Mesendoderm (in vitro differentiated cells): ENCODE measurements at regions not wholly inside any gene's neighbourhood (a gene's known extent, or its start where the extent isn't known, plus 50 kb on each side); places are given as distances from the start of the nearest gene placed in this dataset.
A peak's percentile ranks its signal among the peaks of the same experiment; 100 is the strongest.
"Not testable (repeated sequence)": the region's sequence is repeated elsewhere in the genome, so short reads cannot be mapped to it uniquely, and the experiment has no call there.

Experiments
- DNase-seq: peaks from one replicate; pipeline ENCODE4 v3.0.0; 2013
- H2AK5ac ChIP-seq: 2 replicates; pipeline ENCODE4 v1.6.1; 2013; ENCODE audit warnings: low read length, inconsistent platforms
- H2BK120ac ChIP-seq: 2 replicates; pipeline ENCODE4 v1.6.1; 2013; ENCODE audit warnings: low read depth, mild to moderate bottlenecking, low read length, moderate library complexity, mixed read lengths
- H2BK15ac ChIP-seq: replicated peaks from 2 replicates; pipeline ENCODE4 v1.6.1; 2013; ENCODE audit warnings: low read depth, mild to moderate bottlenecking, moderate library complexity
- H2BK5ac ChIP-seq: 2 replicates; pipeline ENCODE4 v1.6.1; 2013; ENCODE audit warnings: low read length, inconsistent platforms
- H3K18ac ChIP-seq: 2 replicates; pipeline ENCODE4 v1.6.1; 2013; ENCODE audit warnings: mild to moderate bottlenecking, low read length, mixed read lengths
- H3K23ac ChIP-seq: one replicate; pipeline ENCODE4 v1.6.1; 2013; ENCODE audit warnings: low read length
- H3K27ac ChIP-seq: 2 replicates; pipeline ENCODE4 v1.5.1; 2013; ENCODE audit warnings: low read depth, mild to moderate bottlenecking, inconsistent platforms, low read length, moderate library complexity
- H3K27me3 ChIP-seq: 2 replicates; pipeline ENCODE4 v1.6.1; 2013; ENCODE audit warnings: low read length, control low read depth, mild to moderate bottlenecking, inconsistent platforms; ENCODE audit not compliant: insufficient read depth, poor library complexity
- H3K36me3 ChIP-seq: 2 replicates; pipeline ENCODE4 v1.6.1; 2013; ENCODE audit warnings: low read length, inconsistent platforms; ENCODE audit not compliant: control insufficient read depth, insufficient read depth
- H3K4ac ChIP-seq: one replicate; pipeline ENCODE4 v1.6.1; 2013; ENCODE audit warnings: low read depth, mild to moderate bottlenecking, low read length, moderate library complexity
- H3K4me1 ChIP-seq: 2 replicates; pipeline ENCODE4 v1.6.1; 2013; ENCODE audit warnings: low read depth, low read length, inconsistent platforms; ENCODE audit not compliant: control insufficient read depth
- H3K4me2 ChIP-seq: 2 replicates; pipeline ENCODE4 v1.6.1; 2013; ENCODE audit warnings: low read length
- H3K4me3 ChIP-seq: 2 replicates; pipeline ENCODE4 v1.5.1; 2013; ENCODE audit warnings: mild to moderate bottlenecking, low read length
- H3K56ac ChIP-seq: one replicate; pipeline ENCODE4 v1.6.1; 2013; ENCODE audit warnings: low read length
- H3K79me1 ChIP-seq: 2 replicates; pipeline ENCODE4 v1.6.1; 2013; ENCODE audit warnings: low read length, inconsistent platforms
- H3K79me2 ChIP-seq: 2 replicates; pipeline ENCODE4 v1.6.1; 2013; ENCODE audit warnings: mild to moderate bottlenecking, low read length; ENCODE audit not compliant: control insufficient read depth, insufficient read depth
- H3K9ac ChIP-seq: 2 replicates; pipeline ENCODE4 v1.6.1; 2013; ENCODE audit warnings: low read length, inconsistent platforms
- H4K5ac ChIP-seq: one replicate; pipeline ENCODE4 v1.6.1; 2013; ENCODE audit warnings: low read length
- H4K8ac ChIP-seq: one replicate; pipeline ENCODE4 v1.6.1; 2013; ENCODE audit warnings: low read depth, mild to moderate bottlenecking, control low read depth, low read length, moderate library complexity
- WGBS: extraction: QIAGEN DNeasy Blood & Tissue Kit; methylation state at CpG from one replicate; pipeline ENCODE4 v1.1.7; 2013; ENCODE audit warnings: low lambda C conversion rate, missing lambda C conversion rate; ENCODE audit not compliant: insufficient coverage; ENCODE audit errors: extremely low coverage; 5-methylcytosine and 5-hydroxymethylcytosine counted together

DNA sequence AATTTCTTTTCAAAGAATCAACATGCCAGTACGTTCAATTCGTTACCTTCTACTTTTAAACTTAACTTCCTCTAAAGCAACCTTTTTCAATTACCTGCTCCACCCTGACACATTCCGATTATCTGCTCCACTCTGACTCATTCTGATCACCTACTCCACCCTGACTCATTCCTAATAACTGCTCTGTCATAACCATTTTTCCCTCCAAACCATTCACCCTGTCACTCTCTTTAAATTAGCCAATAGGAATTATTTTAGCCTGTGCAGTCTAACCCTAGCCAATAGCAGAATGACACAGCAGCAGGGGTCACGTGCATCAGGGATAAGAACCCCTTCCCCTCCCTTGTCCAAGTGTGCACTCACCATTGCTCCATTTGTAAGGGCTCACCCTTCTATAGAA lies 557.4 kb upstream of the EYS start:
- Histone ChIP-seq H4K8ac (peak overlapping the region; percentile 2), H2BK15ac (no peak overlapping the region), H3K4me2 (no peak overlapping the region), H3K18ac (no peak overlapping the region), H2BK120ac (no peak overlapping the region), H3K4me1 (no peaks in the 10 kb centered on the region), H3K27ac (no peak overlapping the region), H3K4ac (no peak overlapping the region), H2AK5ac (no peak overlapping the region), H3K23ac (no peak overlapping the region), H3K27me3 (no peaks in the 10 kb centered on the region), H3K9ac (no peak overlapping the region), H3K56ac (no peak overlapping the region), H3K4me3 (no peak overlapping the region), H4K5ac (no peak overlapping the region), H3K79me2 (no peaks in the 10 kb centered on the region), H2BK5ac (no peak overlapping the region), H3K79me1 (no peaks in the 10 kb centered on the region), H3K36me3 (no peaks in the 10 kb centered on the region)
- 100% methylated on average over 2 of the region's 4 CpGs for WGBS
- DNase-seq: no peak

- H3K27me3 ChIP-seq, H4K8ac ChIP-seq, H3K23ac ChIP-seq, H2BK120ac ChIP-seq, H3K79me1 ChIP-seq, H3K4ac ChIP-seq, H3K4me2 ChIP-seq, H3K79me2 ChIP-seq, H4K5ac ChIP-seq, H3K18ac ChIP-seq, H2BK5ac ChIP-seq, H2AK5ac ChIP-seq, H3K4me3 ChIP-seq, H2BK15ac ChIP-seq, H3K4me1 ChIP-seq, H3K36me3 ChIP-seq, H3K9ac ChIP-seq, H3K56ac ChIP-seq, H3K27ac ChIP-seq: not testable (repeated sequence)
- DNase-seq: peak; percentile 4
- no CpG with 5 or more reads among the region's 6 CpGs for WGBS
These were observed 551.9 kb upstream of the EYS start for GRCh38 chr6:66258731-66259487.

GRCh38 chr6:66245231-66245630 lies 538.2 kb upstream of the EYS start:
- Histone ChIP-seq H3K27me3 (no peaks in the 10 kb centered on the region), H3K23ac (no peak overlapping the region), H2BK5ac (no peak overlapping the region), H3K4me1 (no peaks in the 10 kb centered on the region), H3K36me3 (no peaks in the 10 kb centered on the region), H2BK15ac (no peak overlapping the region), H3K79me2 (no peaks in the 10 kb centered on the region), H3K79me1 (no peaks in the 10 kb centered on the region), H3K18ac (no peak overlapping the region), H3K9ac (no peak overlapping the region), H2AK5ac (no peak overlapping the region), H3K4me3 (no peak overlapping the region), H4K5ac (no peak overlapping the region), H3K4ac (no peak overlapping the region), H3K27ac (no peak overlapping the region), H2BK120ac (no peak overlapping the region), H4K8ac (no peak overlapping the region), H3K56ac (no peak overlapping the region), H3K4me2 (no peak overlapping the region)
- WGBS: no CpG with 5 or more reads among the region's 1 CpG
- DNase-seq: no peak

GRCh38 chr6:66238851-66239250 lies 531.8 kb upstream of the EYS start:
- H3K9ac ChIP-seq: no peak overlapping the region

DNA sequence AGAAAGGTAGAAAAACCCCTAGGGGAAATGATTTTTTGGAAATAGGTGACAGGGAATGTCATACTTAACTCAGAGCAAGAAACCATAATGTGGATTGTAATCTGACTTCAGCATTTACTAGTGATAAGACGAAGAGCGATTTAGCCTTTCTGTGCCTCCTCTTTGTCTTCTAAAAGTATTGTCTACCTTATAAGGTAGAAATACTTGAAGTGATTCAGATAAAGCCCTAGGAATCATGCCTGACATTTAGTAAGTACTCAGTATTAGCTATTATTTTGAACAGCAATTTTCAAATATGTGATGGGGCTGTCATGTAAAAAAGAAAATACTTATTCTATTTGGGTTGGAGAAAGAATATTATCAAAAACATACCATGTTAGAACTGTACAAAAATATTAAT lies 525.9 kb upstream of the EYS start:
- Histone ChIP-seq H3K36me3 (no peaks in the 10 kb centered on the region), H3K4me1 (no peaks in the 10 kb centered on the region), H2BK5ac (no peak overlapping the region), H3K79me2 (no peaks in the 10 kb centered on the region), H3K79me1 (no peaks in the 10 kb centered on the region), H3K4ac (no peak overlapping the region), H3K23ac (no peak overlapping the region), H3K56ac (no peak overlapping the region), H3K4me2 (no peak overlapping the region), H2AK5ac (no peak overlapping the region), H2BK120ac (no peak overlapping the region), H3K9ac (no peak overlapping the region), H4K8ac (no peak overlapping the region), H2BK15ac (no peak overlapping the region), H3K27ac (no peak overlapping the region), H3K4me3 (no peak overlapping the region), H3K27me3 (no peaks in the 10 kb centered on the region), H3K18ac (no peak overlapping the region), H4K5ac (no peak overlapping the region)
- DNase-seq: peak; percentile 33
- WGBS: no CpG with 5 or more reads among the region's 2 CpGs

More at GRCh38 chr6:66238851-66239250, 531.8 kb upstream of the EYS start:
- no peak overlapping the region for H3K23ac ChIP-seq
- no peak overlapping the region for H3K4me2 ChIP-seq
- no peak overlapping the region for H3K56ac ChIP-seq
- no peak overlapping the region for H3K27ac ChIP-seq
- no peak overlapping the region for H3K4ac ChIP-seq
- H2AK5ac ChIP-seq: no peak overlapping the region
- no peak for DNase-seq
- H2BK15ac ChIP-seq: no peak overlapping the region
- no CpG with 5 or more reads among the region's 2 CpGs for WGBS
- H4K5ac ChIP-seq: no peak overlapping the region
- no peaks in the 10 kb centered on the region for H3K79me2 ChIP-seq
- no peak overlapping the region for H2BK5ac ChIP-seq
- H3K36me3 ChIP-seq: no peaks in the 10 kb centered on the region
- H4K8ac ChIP-seq: no peak overlapping the region
- no peaks in the 10 kb centered on the region for H3K79me1 ChIP-seq
- H3K4me3 ChIP-seq: no peak overlapping the region
- H3K18ac ChIP-seq: no peak overlapping the region
- no peaks in the 10 kb centered on the region for H3K27me3 ChIP-seq
- H3K4me1 ChIP-seq: no peaks in the 10 kb centered on the region
- no peak overlapping the region for H2BK120ac ChIP-seq

GRCh38 chr6:66230591-66230990 lies 523.6 kb upstream of the EYS start:
- no peak overlapping the region for H2BK15ac ChIP-seq
- no peak overlapping the region for H4K5ac ChIP-seq
- H3K27me3 ChIP-seq: no peaks in the 10 kb centered on the region
- no peak overlapping the region for H3K23ac ChIP-seq
- no peak overlapping the region for H2AK5ac ChIP-seq
- H2BK5ac ChIP-seq: no peak overlapping the region
- H3K4me2 ChIP-seq: no peak overlapping the region
- H3K27ac ChIP-seq: no peak overlapping the region
- no peaks in the 10 kb centered on the region for H3K36me3 ChIP-seq
- no CpG with 5 or more reads among the region's 3 CpGs for WGBS
- no peaks in the 10 kb centered on the region for H3K79me2 ChIP-seq
- no peak overlapping the region for H4K8ac ChIP-seq
- H3K56ac ChIP-seq: no peak overlapping the region
- no peaks in the 10 kb centered on the region for H3K4me1 ChIP-seq
- H3K79me1 ChIP-seq: no peaks in the 10 kb centered on the region
- no peak overlapping the region for H3K18ac ChIP-seq
- no peak overlapping the region for H3K9ac ChIP-seq
- H3K4ac ChIP-seq: no peak overlapping the region
- H2BK120ac ChIP-seq: no peak overlapping the region
- no peak for DNase-seq
- no peak overlapping the region for H3K4me3 ChIP-seq
